GM12891 (cell line): ENCODE measurements at regions not wholly inside any gene's neighbourhood (a gene's known extent, or its start where the extent isn't known, plus 50 kb on each side); places are given as distances from the start of the nearest gene placed in this dataset.

Experiments
- POLR2A ChIP-seq: IDR thresholded peaks from 2 replicates; pipeline ENCODE4 v1.6.1; 2011; ENCODE audit warnings: low read depth, low read length, control low read depth
- POLR2AphosphoS5 ChIP-seq: IDR thresholded peaks from 2 replicates; pipeline ENCODE4 v1.6.1; 2011; ENCODE audit warnings: low read depth, low read length, control low read depth

DNA sequence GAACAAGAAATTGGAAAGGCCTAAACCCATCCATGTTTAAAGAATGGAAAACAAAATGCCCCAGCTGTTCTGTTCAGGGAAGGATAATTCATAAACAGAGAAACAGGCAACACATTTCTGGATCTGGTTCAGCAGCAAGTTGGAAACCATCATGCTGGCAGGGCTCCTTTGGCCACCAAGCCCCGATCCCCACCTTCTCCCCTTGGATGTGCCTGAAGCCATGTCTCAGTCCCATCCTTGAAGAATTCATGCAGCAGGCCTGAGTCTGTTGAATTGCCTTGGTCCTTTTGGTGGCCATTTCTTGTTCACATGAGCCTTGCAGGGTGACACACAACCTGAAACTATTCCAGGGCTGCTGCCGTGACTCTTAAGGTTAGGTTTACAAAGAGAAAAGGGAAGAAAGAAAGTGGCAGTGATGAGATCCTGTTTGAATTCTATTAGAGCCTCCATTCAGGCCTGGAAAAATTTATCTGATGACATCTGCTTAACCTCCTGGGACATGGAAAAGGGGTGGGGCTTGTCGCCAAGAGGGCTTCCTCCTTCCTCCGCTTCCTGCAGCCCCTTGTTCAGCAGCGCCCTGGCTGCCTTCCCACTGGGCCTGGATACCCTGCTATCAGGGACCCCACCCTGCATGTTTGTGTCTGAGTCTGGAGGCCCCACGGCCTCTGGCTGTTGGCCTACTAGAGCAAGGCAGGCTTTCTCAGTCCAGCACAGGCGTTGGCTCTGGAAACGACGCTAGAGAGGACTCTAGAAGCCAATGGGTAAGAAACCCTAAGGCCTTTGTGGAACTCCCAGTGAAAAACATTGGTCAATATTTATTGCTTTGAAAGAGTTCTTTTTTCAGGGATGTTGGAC, 341.9 kb downstream of the C12orf75 start:
- TF ChIP-seq POLR2AphosphoS5, result no peak
- no peak for TF ChIP-seq POLR2A
